ENCODE measurements at regions not wholly inside any gene's neighbourhood (a gene's known extent, or its start where the extent isn't known, plus 50 kb on each side); places are given as distances from the start of the nearest gene placed in this dataset.

GRCh38 chr13:42486711-42487198 lies 87.2 kb upstream of the TNFSF11 start:
- TF ChIP-seq SIN3A (IDR thresholded peaks at IDR 0.05; ENCODE audit: borderline replicate concordance, insufficient read depth, low read depth, low read length) = no peak
- TF ChIP-seq, protein P1, sequence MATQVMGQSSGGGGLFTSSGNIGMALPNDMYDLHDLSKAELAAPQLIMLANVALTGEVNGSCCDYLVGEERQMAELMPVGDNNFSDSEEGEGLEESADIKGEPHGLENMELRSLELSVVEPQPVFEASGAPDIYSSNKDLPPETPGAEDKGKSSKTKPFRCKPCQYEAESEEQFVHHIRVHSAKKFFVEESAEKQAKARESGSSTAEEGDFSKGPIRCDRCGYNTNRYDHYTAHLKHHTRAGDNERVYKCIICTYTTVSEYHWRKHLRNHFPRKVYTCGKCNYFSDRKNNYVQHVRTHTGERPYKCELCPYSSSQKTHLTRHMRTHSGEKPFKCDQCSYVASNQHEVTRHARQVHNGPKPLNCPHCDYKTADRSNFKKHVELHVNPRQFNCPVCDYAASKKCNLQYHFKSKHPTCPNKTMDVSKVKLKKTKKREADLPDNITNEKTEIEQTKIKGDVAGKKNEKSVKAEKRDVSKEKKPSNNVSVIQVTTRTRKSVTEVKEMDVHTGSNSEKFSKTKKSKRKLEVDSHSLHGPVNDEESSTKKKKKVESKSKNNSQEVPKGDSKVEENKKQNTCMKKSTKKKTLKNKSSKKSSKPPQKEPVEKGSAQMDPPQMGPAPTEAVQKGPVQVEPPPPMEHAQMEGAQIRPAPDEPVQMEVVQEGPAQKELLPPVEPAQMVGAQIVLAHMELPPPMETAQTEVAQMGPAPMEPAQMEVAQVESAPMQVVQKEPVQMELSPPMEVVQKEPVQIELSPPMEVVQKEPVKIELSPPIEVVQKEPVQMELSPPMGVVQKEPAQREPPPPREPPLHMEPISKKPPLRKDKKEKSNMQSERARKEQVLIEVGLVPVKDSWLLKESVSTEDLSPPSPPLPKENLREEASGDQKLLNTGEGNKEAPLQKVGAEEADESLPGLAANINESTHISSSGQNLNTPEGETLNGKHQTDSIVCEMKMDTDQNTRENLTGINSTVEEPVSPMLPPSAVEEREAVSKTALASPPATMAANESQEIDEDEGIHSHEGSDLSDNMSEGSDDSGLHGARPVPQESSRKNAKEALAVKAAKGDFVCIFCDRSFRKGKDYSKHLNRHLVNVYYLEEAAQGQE (IDR thresholded peaks at IDR 0.05; ENCODE audit: insufficient read depth in 1 of 2, low read depth in 2 of 2, low read length in 1 of 2) = no peak
- CTCF ChIA-PET = no interaction called here
- Histone ChIP-seq H3K27ac (ENCODE audit: low read length) (no peak overlapping the region), H3K27me3 (ENCODE audit: control insufficient read depth, insufficient read depth, low read length) (no peaks in the 10 kb centered on the region), H3K4me1 (ENCODE audit: control insufficient read depth, insufficient read depth, low read length) (no peaks in the 10 kb centered on the region), H3K4me3 (ENCODE audit: low read depth in 2 of 2, low read length in 2 of 2) (no peak overlapping the region), H3K9me3 (ENCODE audit: control insufficient read depth, insufficient read depth, low read depth, low read length) (no peaks in the 10 kb centered on the region), H3K36me3 (ENCODE audit: control insufficient read depth, insufficient read depth, low read length) (no peaks in the 10 kb centered on the region)
- intact Hi-C loops (cut with micrococcal nuclease; ENCODE audit: unreplicated experiment) = no loop called here
- BruUV-seq (replicated peaks) = no TSS peak
- no peak for DNase-seq (ENCODE audit: low read depth, low spot score)
- in situ Hi-C loops (cut with HindIII; ENCODE audit: low pct_unique_long_range_greater_than_20kb, low sequenced_read_pairs) = no loop called here
- ATAC-seq = no peak
- POLR2A ChIA-PET = no interaction called here

DNA sequence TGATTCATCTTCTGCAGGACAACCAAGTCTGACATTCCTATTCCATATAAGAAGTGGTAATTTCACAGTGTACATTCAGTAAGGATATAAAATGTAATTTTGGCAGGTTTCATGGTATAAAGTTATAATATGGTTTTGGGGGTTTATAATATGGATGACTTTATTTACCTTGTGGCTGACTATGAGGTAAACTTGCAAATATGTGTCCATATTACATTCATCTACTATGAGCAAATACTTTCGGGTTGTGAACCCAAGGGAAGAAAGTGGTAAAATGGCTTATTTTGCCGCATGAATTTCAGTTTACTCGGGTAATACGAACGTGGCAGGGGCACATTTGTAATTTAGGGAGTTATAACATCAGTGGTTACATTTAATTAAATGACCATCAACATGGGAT lies 86.7 kb upstream of the TNFSF11 start:
- in situ Hi-C loops (cut with HindIII; ENCODE audit: low pct_unique_long_range_greater_than_20kb, low sequenced_read_pairs) (no loop called here), intact Hi-C loops (cut with micrococcal nuclease; ENCODE audit: unreplicated experiment) (no loop called here)
- no TSS peak for BruUV-seq (replicated peaks)
- ChIA-PET CTCF (no interaction called here), POLR2A (no interaction called here)
- Histone ChIP-seq H3K27me3 (ENCODE audit: control insufficient read depth, insufficient read depth, low read length) (no peaks in the 10 kb centered on the region), H3K36me3 (ENCODE audit: control insufficient read depth, insufficient read depth, low read length) (no peaks in the 10 kb centered on the region), H3K4me3 (ENCODE audit: low read depth in 2 of 2, low read length in 2 of 2) (no peak overlapping the region), H3K27ac (ENCODE audit: low read length) (no peak overlapping the region), H3K9me3 (ENCODE audit: control insufficient read depth, insufficient read depth, low read depth, low read length) (no peaks in the 10 kb centered on the region), H3K4me1 (ENCODE audit: control insufficient read depth, insufficient read depth, low read length) (no peaks in the 10 kb centered on the region)
- no peak for TF ChIP-seq POLR2AphosphoS5 (IDR thresholded peaks at IDR 0.05; ENCODE audit: low read depth, low read length)
- DNase-seq (ENCODE audit: low read depth, low spot score) = no peak
- no peak for ATAC-seq

GRCh38 chr13:42490676-42491075 lies 83.3 kb upstream of the TNFSF11 start:
- ChIA-PET POLR2A (no interaction called here), CTCF (no interaction called here)
- DNase-seq (ENCODE audit: low read depth, low spot score) (no peak), ATAC-seq (no peak)
- Histone ChIP-seq H3K4me1 (ENCODE audit: control insufficient read depth, insufficient read depth, low read length) (no peaks in the 10 kb centered on the region), H3K36me3 (ENCODE audit: control insufficient read depth, insufficient read depth, low read length) (no peaks in the 10 kb centered on the region), H3K27ac (ENCODE audit: low read length) (no peak overlapping the region), H3K9me3 (ENCODE audit: control insufficient read depth, insufficient read depth, low read depth, low read length) (no peaks in the 10 kb centered on the region), H3K27me3 (ENCODE audit: control insufficient read depth, insufficient read depth, low read length) (no peaks in the 10 kb centered on the region), H3K4me3 (ENCODE audit: low read depth in 2 of 2, low read length in 2 of 2) (no peak overlapping the region)
- intact Hi-C loops (cut with micrococcal nuclease; ENCODE audit: unreplicated experiment) (no loop called here), in situ Hi-C loops (cut with HindIII; ENCODE audit: low pct_unique_long_range_greater_than_20kb, low sequenced_read_pairs) (no loop called here)
- TF ChIP-seq, protein P2, sequence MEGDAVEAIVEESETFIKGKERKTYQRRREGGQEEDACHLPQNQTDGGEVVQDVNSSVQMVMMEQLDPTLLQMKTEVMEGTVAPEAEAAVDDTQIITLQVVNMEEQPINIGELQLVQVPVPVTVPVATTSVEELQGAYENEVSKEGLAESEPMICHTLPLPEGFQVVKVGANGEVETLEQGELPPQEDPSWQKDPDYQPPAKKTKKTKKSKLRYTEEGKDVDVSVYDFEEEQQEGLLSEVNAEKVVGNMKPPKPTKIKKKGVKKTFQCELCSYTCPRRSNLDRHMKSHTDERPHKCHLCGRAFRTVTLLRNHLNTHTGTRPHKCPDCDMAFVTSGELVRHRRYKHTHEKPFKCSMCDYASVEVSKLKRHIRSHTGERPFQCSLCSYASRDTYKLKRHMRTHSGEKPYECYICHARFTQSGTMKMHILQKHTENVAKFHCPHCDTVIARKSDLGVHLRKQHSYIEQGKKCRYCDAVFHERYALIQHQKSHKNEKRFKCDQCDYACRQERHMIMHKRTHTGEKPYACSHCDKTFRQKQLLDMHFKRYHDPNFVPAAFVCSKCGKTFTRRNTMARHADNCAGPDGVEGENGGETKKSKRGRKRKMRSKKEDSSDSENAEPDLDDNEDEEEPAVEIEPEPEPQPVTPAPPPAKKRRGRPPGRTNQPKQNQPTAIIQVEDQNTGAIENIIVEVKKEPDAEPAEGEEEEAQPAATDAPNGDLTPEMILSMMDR (IDR thresholded peaks at IDR 0.05) = no peak
- TF ChIP-seq POLR2AphosphoS5 (IDR thresholded peaks at IDR 0.05; ENCODE audit: low read depth, low read length) (no peak), SIN3A (IDR thresholded peaks at IDR 0.05; ENCODE audit: borderline replicate concordance, insufficient read depth, low read depth, low read length) (no peak), TCF7L2 (IDR thresholded peaks at IDR 0.05; ENCODE audit: low read depth, low read length) (no peak)
- TF ChIP-seq, protein P1 (IDR thresholded peaks at IDR 0.05; ENCODE audit: insufficient read depth in 1 of 2, low read depth in 2 of 2, low read length in 1 of 2) = no peak
- no TSS peak for BruUV-seq (replicated peaks)
